Calu3 (cell line): ENCODE measurements at regions not wholly inside any gene's neighbourhood (a gene's known extent, or its start where the extent isn't known, plus 50 kb on each side); places are given as distances from the start of the nearest gene placed in this dataset.

Experiments used
- BruUV-seq: library from RNA; stranded (reverse); fragments of 400-500 nt; replicated peaks from 2 replicates; lab custom pipeline; 2021; lab: Mats Ljungman, UMichigan
- CTCF ChIA-PET: fragments of 300-600 bp; sonication (Branson Sonifier 250); formaldehyde crosslinking; loops from one replicate; lab custom pipeline; 2022; ENCODE audit warnings: antibody characterized with exemption; lab: Charles Lee
- DNase-seq: peaks from one replicate; pipeline ENCODE4 v3.0.0; 2022
- H3K27ac Mint-ChIP-seq: one replicate; pipeline ENCODE4 v1.8.0; 2022; ENCODE audit warnings: mixed read lengths; ENCODE audit not compliant: unreplicated experiment
- H3K27me3 Mint-ChIP-seq: one replicate; pipeline ENCODE4 v1.8.0; 2022; ENCODE audit warnings: mixed read lengths; ENCODE audit not compliant: unreplicated experiment
- H3K36me3 Mint-ChIP-seq: one replicate; pipeline ENCODE4 v1.8.0; 2022; ENCODE audit warnings: mild to moderate bottlenecking, moderate library complexity, mixed read lengths; ENCODE audit not compliant: insufficient read depth, unreplicated experiment
- H3K4me1 Mint-ChIP-seq: one replicate; pipeline ENCODE4 v1.8.0; 2022; ENCODE audit warnings: mild to moderate bottlenecking, low read depth, mixed read lengths; ENCODE audit not compliant: unreplicated experiment
- H3K4me3 Mint-ChIP-seq: one replicate; pipeline ENCODE4 v1.8.0; 2022; ENCODE audit warnings: mild to moderate bottlenecking, low read depth, moderate library complexity, mixed read lengths; ENCODE audit not compliant: unreplicated experiment
- H3K9me3 Mint-ChIP-seq: one replicate; pipeline ENCODE4 v1.8.0; 2022; ENCODE audit warnings: low read depth, mixed read lengths; ENCODE audit not compliant: unreplicated experiment
- intact Hi-C: fragments of 100-400 bp; cut with micrococcal nuclease; formaldehyde crosslinking; loops from one replicate; pipeline ENCODE4 v1.10.0; 2022; ENCODE audit not compliant: unreplicated experiment
- TF ChIP-seq, protein P1 (sequence below): fragments of 200-600 bp; IDR thresholded peaks from one replicate; pipeline ENCODE4 v1.8.0; 2022; ENCODE audit warnings: antibody characterized with exemption; ENCODE audit not compliant: unreplicated experiment

DNA sequence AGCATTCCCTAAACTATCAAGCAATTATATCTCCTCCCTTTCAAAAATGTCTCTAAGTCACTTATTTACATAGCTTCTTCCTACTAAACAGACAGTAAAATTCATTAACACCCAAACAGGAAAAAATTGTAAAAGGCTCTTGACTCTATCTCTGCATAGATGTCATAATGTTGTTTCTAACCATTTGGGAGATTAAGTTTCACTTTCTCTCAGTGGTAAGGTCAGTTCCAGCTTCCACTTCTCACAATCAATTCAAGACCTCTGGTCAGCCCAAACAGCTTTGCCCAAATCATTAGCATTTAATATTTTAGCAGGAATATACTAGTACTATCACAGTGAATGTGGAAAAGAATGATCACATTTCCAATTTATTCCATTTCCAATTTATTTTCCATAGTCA, 374.3 kb upstream of the MC4R start:
- DNase-seq = no peak
- Mint-ChIP-seq H3K9me3 (no peaks in the 10 kb centered on the region), H3K4me3 (no peak overlapping the region), H3K27me3 (no peaks in the 10 kb centered on the region), H3K27ac (no peak overlapping the region), H3K36me3 (no peaks in the 10 kb centered on the region), H3K4me1 (no peaks in the 10 kb centered on the region)
- TF ChIP-seq, protein P1, sequence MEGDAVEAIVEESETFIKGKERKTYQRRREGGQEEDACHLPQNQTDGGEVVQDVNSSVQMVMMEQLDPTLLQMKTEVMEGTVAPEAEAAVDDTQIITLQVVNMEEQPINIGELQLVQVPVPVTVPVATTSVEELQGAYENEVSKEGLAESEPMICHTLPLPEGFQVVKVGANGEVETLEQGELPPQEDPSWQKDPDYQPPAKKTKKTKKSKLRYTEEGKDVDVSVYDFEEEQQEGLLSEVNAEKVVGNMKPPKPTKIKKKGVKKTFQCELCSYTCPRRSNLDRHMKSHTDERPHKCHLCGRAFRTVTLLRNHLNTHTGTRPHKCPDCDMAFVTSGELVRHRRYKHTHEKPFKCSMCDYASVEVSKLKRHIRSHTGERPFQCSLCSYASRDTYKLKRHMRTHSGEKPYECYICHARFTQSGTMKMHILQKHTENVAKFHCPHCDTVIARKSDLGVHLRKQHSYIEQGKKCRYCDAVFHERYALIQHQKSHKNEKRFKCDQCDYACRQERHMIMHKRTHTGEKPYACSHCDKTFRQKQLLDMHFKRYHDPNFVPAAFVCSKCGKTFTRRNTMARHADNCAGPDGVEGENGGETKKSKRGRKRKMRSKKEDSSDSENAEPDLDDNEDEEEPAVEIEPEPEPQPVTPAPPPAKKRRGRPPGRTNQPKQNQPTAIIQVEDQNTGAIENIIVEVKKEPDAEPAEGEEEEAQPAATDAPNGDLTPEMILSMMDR = no peak
- CTCF ChIA-PET = no interaction called here
- no TSS peak for BruUV-seq
- intact Hi-C loops = no loop called here

DNA sequence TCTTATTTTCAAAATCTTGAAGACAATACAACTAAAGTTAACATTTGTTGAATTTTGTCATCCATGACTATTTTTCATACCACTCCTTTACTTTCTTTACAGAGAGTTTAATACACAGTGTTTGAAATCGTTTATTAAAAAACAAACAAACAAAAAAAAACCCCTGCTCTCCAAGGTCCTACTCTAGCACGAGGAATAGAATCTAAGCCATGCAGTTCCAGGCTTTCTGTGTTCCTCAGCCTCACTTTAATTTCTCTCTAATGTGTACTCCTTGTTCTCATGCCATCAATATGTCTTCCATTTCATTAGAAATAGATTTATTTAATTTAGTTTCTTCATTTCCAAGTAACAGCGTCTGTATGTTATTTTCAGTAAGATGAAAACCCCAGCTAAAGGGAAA, 381.2 kb upstream of the MC4R start:
- TF ChIP-seq, protein P1 = no peak
- Mint-ChIP-seq H3K27ac (no peak overlapping the region), H3K36me3 (no peaks in the 10 kb centered on the region), H3K9me3 (no peaks in the 10 kb centered on the region), H3K4me3 (no peak overlapping the region), H3K4me1 (no peaks in the 10 kb centered on the region), H3K27me3 (no peaks in the 10 kb centered on the region)
- CTCF ChIA-PET = no interaction called here
- no TSS peak for BruUV-seq
- intact Hi-C loops = no loop called here
- no peak for DNase-seq

DNA sequence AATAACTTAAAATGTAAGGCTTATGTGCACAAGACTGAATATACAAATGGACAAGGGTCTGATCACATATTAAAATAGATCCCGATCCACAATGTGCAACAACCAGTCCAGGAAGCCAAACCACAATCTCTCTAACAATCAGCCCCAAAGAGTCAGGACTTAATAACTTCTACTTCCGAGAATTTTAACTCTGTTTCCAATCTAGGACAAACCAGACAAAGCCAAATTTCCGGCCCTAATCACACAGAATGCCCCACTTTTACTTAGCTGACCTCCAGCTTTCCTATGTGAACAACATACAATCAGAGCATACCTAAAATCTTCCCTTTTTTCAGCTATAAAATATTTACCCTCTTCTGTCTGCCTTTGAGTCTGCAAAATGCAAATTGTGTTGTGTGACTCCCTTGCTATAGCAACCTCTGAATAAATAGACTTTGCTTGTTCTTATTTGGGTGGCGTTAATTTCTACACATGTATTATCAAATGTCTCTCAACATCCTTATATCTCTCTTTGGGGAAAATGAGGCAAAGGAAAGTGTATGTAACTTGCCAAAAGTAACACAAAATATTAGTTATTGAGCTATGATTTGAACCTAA, 381.9 kb upstream of the MC4R start:
- no TSS peak for BruUV-seq
- intact Hi-C loops = no loop called here
- DNase-seq = no peak
- no peak overlapping the region for H3K4me3 Mint-ChIP-seq
- no peaks in the 10 kb centered on the region for H3K9me3 Mint-ChIP-seq
- CTCF ChIA-PET = no interaction called here
- no peaks in the 10 kb centered on the region for H3K4me1 Mint-ChIP-seq
- no peaks in the 10 kb centered on the region for H3K27me3 Mint-ChIP-seq
- no peaks in the 10 kb centered on the region for H3K36me3 Mint-ChIP-seq
- H3K27ac Mint-ChIP-seq = no peak overlapping the region
- TF ChIP-seq, protein P1 = no peak

DNA sequence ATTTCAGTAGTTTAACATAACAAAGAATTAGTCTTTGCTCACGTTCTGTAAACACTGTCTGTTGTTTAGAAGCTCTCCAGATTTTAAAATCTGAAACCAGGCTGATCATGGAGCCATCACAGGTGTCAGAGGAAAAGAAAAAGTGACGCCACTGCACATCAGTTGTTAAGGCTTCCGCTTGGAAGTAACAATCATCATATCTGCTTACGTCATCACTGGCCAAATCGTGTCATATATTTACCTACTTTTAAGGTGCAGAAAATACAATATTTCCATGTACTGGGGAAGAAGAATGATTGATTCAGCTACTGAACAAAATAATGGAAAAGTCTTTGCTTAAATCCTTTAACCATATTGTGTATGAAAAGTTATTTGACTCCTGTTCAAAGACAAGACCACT, 382.6 kb upstream of the MC4R start:
- TF ChIP-seq, protein P1 = no peak
- H3K27ac Mint-ChIP-seq = no peak overlapping the region
- no peaks in the 10 kb centered on the region for H3K36me3 Mint-ChIP-seq
- intact Hi-C loops = no loop called here
- no peak overlapping the region for H3K4me3 Mint-ChIP-seq
- no peaks in the 10 kb centered on the region for H3K9me3 Mint-ChIP-seq
- no peaks in the 10 kb centered on the region for H3K4me1 Mint-ChIP-seq
- CTCF ChIA-PET = no interaction called here
- no TSS peak for BruUV-seq
- no peaks in the 10 kb centered on the region for H3K27me3 Mint-ChIP-seq
- DNase-seq = no peak
